A549 (cell line): ENCODE measurements at regions not wholly inside any gene's neighbourhood (a gene's known extent, or its start where the extent isn't known, plus 50 kb on each side); places are given as distances from the start of the nearest gene placed in this dataset.

Experiments used
- ATAC-seq, 2 experiments: fragments of 200-7000 bp in 1 of 2; fragments of >200 bp in 1 of 2; cut with Nextera tagmentation in 1 of 2; cut with Tn5 transposase in 1 of 2; 3 replicates each; pipeline versions ENCODE4 v1.8.0 to v1.9.1; 2018 to 2020; ENCODE audit warnings: mild to moderate bottlenecking in 1 of 2, moderate library complexity in 1 of 2
- CTCF ChIA-PET: fragments of 300-600 bp; sonication (Branson Sonifier 250); formaldehyde crosslinking; extraction: SDS; loops from one replicate; lab custom pipeline; 2021; ENCODE audit warnings: antibody characterized with exemption, inconsistent platforms; lab: Yijun Ruan, JAX
- POLR2A ChIA-PET: fragments of 350-600 bp; formaldehyde crosslinking; extraction: SDS; loops from one replicate; lab custom pipeline; 2021; ENCODE audit warnings: antibody characterized with exemption, inconsistent platforms; lab: Yijun Ruan, JAX
- DNase-seq, 2 experiments: peaks; one replicate each; pipeline versions ENCODE4 v3.0.0 to v3.0.0-alpha.2; 2011 to 2016; ENCODE audit warnings: low read depth in 1 of 2, low spot score in 1 of 2
- FAIRE-seq: peaks from 2 replicates; lab custom pipeline; 2011; peaks lifted over from hg19 to GRCh38; lab: Jason Lieb, UNC
- H3K27ac ChIP-seq, 2 experiments: fragments of >200 bp; sonication (Bioruptor Twin); formaldehyde crosslinking; 3 replicates each; pipeline ENCODE4 v1.5.1; 2016 to 2017
- H3K4me1 ChIP-seq: fragments of >200 bp; sonication (Bioruptor Twin); formaldehyde crosslinking; 3 replicates; pipeline ENCODE4 v1.6.1; 2016
- H3K4me2 ChIP-seq: fragments of >200 bp; sonication (Bioruptor Twin); formaldehyde crosslinking; 3 replicates; pipeline ENCODE4 v1.6.1; 2016
- H3K4me3 ChIP-seq: fragments of >200 bp; sonication (Bioruptor Twin); formaldehyde crosslinking; 3 replicates; pipeline ENCODE4 v1.5.1; 2016
- H3K9me3 ChIP-seq: fragments of >200 bp; sonication (Bioruptor Twin); formaldehyde crosslinking; 3 replicates; pipeline ENCODE4 v1.6.1; 2016
- ATOH8 ChIP-seq: fragments of 250-450 bp; sonication (Bioruptor Pico); IDR thresholded peaks from 2 replicates; pipeline ENCODE4 v1.5.0; 2020; ENCODE audit warnings: low read depth, mild to moderate bottlenecking, moderate library complexity
- BCL3 ChIP-seq: fragments of >200 bp; sonication (Bioruptor Twin); formaldehyde crosslinking; IDR thresholded peaks from 3 replicates; pipeline ENCODE4 v1.6.1; 2016
- BHLHE40 ChIP-seq: IDR thresholded peaks from 2 replicates; pipeline ENCODE4 v1.6.1; 2012; ENCODE audit warnings: low read depth, low read length, inconsistent platforms
- EHMT2 ChIP-seq: fragments of 200-600 bp; sonication (generic); IDR thresholded peaks from 2 replicates; pipeline ENCODE4 v1.6.1; 2016; ENCODE audit warnings: antibody characterized with exemption, low read depth, mild to moderate bottlenecking, moderate library complexity
- EP300 ChIP-seq, 2 experiments: fragments of >200 bp; sonication (Bioruptor Twin); formaldehyde crosslinking; IDR thresholded peaks; 2 replicates in 1 of 2; 3 replicates in 1 of 2; pipeline ENCODE4 v1.6.1; 2016 to 2017
- ESRRA ChIP-seq: fragments of 150-350 bp; IDR thresholded peaks from 2 replicates; pipeline ENCODE4 v1.6.1; 2014; ENCODE audit warnings: mild to moderate bottlenecking, low read length, borderline replicate concordance
- FOSB ChIP-seq: fragments of 250-450 bp; sonication (Bioruptor Pico); IDR thresholded peaks from 2 replicates; pipeline ENCODE4 v1.5.0; 2020; ENCODE audit warnings: mild to moderate bottlenecking, moderate library complexity
- FOXS1 ChIP-seq: fragments of 250-450 bp; sonication (Bioruptor Pico); IDR thresholded peaks from 2 replicates; pipeline ENCODE4 v1.5.0; 2020; ENCODE audit warnings: mild to moderate bottlenecking, moderate library complexity
- HDAC2 ChIP-seq: fragments of 200-600 bp; sonication (generic); IDR thresholded peaks from 2 replicates; pipeline ENCODE4 v1.6.1; 2016
- HEYL ChIP-seq: fragments of 250-450 bp; sonication (Bioruptor Pico); IDR thresholded peaks from 2 replicates; pipeline ENCODE4 v1.8.0; 2021; ENCODE audit warnings: mild to moderate bottlenecking, moderate library complexity
- HOXB13 ChIP-seq: fragments of 250-450 bp; sonication (Bioruptor Pico); IDR thresholded peaks from 2 replicates; pipeline ENCODE4 v1.5.0; 2020; ENCODE audit warnings: low read depth, mild to moderate bottlenecking, moderate library complexity
- HOXB5 ChIP-seq: fragments of 250-450 bp; sonication (Bioruptor Pico); IDR thresholded peaks from 2 replicates; pipeline ENCODE4 v1.5.0; 2020; ENCODE audit warnings: mild to moderate bottlenecking, moderate library complexity
- KDM1A ChIP-seq: fragments of 200-600 bp; sonication (generic); IDR thresholded peaks from 2 replicates; pipeline ENCODE4 v1.6.1; 2016; ENCODE audit warnings: low read depth, mild to moderate bottlenecking
- KDM5A ChIP-seq: fragments of 200-600 bp; sonication (generic); IDR thresholded peaks from 2 replicates; pipeline ENCODE4 v1.6.1; 2016; ENCODE audit warnings: antibody characterized with exemption, mild to moderate bottlenecking
- MAZ ChIP-seq: fragments of 150-350 bp; IDR thresholded peaks from 2 replicates; pipeline ENCODE4 v1.6.1; 2014; ENCODE audit warnings: antibody characterized with exemption, low read depth, low read length, borderline replicate concordance
- MYC ChIP-seq: IDR thresholded peaks from 2 replicates; pipeline ENCODE4 v1.6.1; 2012; ENCODE audit warnings: mild to moderate bottlenecking, inconsistent platforms, low read length, improper control_type of control experiment, borderline replicate concordance
- NPAS2 ChIP-seq: fragments of 250-450 bp; sonication (Bioruptor Pico); IDR thresholded peaks from 2 replicates; pipeline ENCODE4 v1.8.0; 2022; ENCODE audit warnings: mild to moderate bottlenecking, moderate library complexity, borderline replicate concordance
- NR3C1 ChIP-seq: fragments of >200 bp; sonication (Bioruptor Twin); formaldehyde crosslinking; IDR thresholded peaks from 3 replicates; pipeline ENCODE4 v1.6.1; 2017
- PBX3 ChIP-seq: IDR thresholded peaks from 2 replicates; pipeline ENCODE4 v1.6.1; 2012
- RAD21 ChIP-seq, 2 experiments: fragments of >200 bp in 1 of 2; sonication (Bioruptor Twin) in 1 of 2; formaldehyde crosslinking in 1 of 2; IDR thresholded peaks in 1 of 2; conservative IDR thresholded peaks in 1 of 2; 2 replicates in 1 of 2; 3 replicates in 1 of 2; pipeline ENCODE4 v1.6.1; 2012 to 2018; ENCODE audit warnings: inconsistent platforms in 1 of 2
- RCOR1 ChIP-seq: fragments of 150-350 bp; IDR thresholded peaks from 2 replicates; pipeline ENCODE4 v1.6.1; 2014; ENCODE audit warnings: antibody characterized with exemption, low read length, low read depth
- RFX5 ChIP-seq: fragments of 450-650 bp; IDR thresholded peaks from 2 replicates; pipeline ENCODE4 v1.7.1; 2014; ENCODE audit warnings: antibody characterized with exemption, mild to moderate bottlenecking, moderate library complexity
- SREBF2 ChIP-seq: fragments of 450-650 bp; IDR thresholded peaks from 2 replicates; pipeline ENCODE4 v1.6.1; 2014; ENCODE audit warnings: mild to moderate bottlenecking, moderate library complexity
- TP53 ChIP-seq: fragments of 250-450 bp; sonication (Bioruptor Pico); IDR thresholded peaks from 2 replicates; pipeline ENCODE4 v1.5.0; 2021; ENCODE audit warnings: mild to moderate bottlenecking, moderate library complexity
- ZNF302 ChIP-seq: fragments of 250-450 bp; sonication (Bioruptor Pico); IDR thresholded peaks from 2 replicates; pipeline ENCODE4 v1.9.0; 2021; ENCODE audit warnings: inconsistent platforms, mild to moderate bottlenecking, moderate library complexity
- WGBS: methylation state at CpG from one replicate; pipeline ENCODE4 v1.1.6; 2017; ENCODE audit errors: missing lambda C conversion rate; 5-methylcytosine and 5-hydroxymethylcytosine counted together
- TF ChIP-seq, protein P1 (sequence below): fragments of 150-350 bp; IDR thresholded peaks from 2 replicates; pipeline ENCODE4 v1.6.1; 2014; ENCODE audit warnings: low read depth, mild to moderate bottlenecking, low read length
- TF ChIP-seq, protein P2 (sequence below): fragments of 200-600 bp; sonication (generic); IDR thresholded peaks from 2 replicates; pipeline ENCODE4 v1.6.1; 2016; ENCODE audit warnings: antibody characterized with exemption, mild to moderate bottlenecking, moderate library complexity
- TF ChIP-seq, protein P3 (sequence below): fragments of >200 bp; sonication (Bioruptor Twin); formaldehyde crosslinking; IDR thresholded peaks from 2 replicates; pipeline ENCODE4 v1.6.1; 2016
- TF ChIP-seq, protein P4 (sequence below): fragments of 250-450 bp; sonication (Bioruptor Pico); IDR thresholded peaks from 2 replicates; pipeline ENCODE4 v1.5.0; 2021; ENCODE audit warnings: mild to moderate bottlenecking, moderate library complexity, borderline replicate concordance

GRCh38 chr12:38448991-38449390, 132.4 kb downstream of the ALG10B start:
- DNase-seq = no peak
- no peak overlapping the region for H3K4me2 ChIP-seq
- TF ChIP-seq HDAC2 (no peak), TP53 (CRISPR knock-in tag) (no peak), SREBF2 (no peak), HOXB5 (CRISPR knock-in tag) (no peak), ESRRA (no peak), RFX5 (no peak), BHLHE40 (no peak), BCL3 (no peak), EHMT2 (no peak), PBX3 (no peak), FOSB (CRISPR knock-in tag) (no peak), HEYL (CRISPR knock-in tag) (no peak), NPAS2 (CRISPR knock-in tag) (no peak), KDM1A (no peak), RCOR1 (no peak), ZNF302 (no peak), FOXS1 (no peak)
- TF ChIP-seq, protein P1, sequence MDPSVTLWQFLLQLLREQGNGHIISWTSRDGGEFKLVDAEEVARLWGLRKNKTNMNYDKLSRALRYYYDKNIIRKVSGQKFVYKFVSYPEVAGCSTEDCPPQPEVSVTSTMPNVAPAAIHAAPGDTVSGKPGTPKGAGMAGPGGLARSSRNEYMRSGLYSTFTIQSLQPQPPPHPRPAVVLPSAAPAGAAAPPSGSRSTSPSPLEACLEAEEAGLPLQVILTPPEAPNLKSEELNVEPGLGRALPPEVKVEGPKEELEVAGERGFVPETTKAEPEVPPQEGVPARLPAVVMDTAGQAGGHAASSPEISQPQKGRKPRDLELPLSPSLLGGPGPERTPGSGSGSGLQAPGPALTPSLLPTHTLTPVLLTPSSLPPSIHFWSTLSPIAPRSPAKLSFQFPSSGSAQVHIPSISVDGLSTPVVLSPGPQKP = no peak
- TF ChIP-seq, protein P2, sequence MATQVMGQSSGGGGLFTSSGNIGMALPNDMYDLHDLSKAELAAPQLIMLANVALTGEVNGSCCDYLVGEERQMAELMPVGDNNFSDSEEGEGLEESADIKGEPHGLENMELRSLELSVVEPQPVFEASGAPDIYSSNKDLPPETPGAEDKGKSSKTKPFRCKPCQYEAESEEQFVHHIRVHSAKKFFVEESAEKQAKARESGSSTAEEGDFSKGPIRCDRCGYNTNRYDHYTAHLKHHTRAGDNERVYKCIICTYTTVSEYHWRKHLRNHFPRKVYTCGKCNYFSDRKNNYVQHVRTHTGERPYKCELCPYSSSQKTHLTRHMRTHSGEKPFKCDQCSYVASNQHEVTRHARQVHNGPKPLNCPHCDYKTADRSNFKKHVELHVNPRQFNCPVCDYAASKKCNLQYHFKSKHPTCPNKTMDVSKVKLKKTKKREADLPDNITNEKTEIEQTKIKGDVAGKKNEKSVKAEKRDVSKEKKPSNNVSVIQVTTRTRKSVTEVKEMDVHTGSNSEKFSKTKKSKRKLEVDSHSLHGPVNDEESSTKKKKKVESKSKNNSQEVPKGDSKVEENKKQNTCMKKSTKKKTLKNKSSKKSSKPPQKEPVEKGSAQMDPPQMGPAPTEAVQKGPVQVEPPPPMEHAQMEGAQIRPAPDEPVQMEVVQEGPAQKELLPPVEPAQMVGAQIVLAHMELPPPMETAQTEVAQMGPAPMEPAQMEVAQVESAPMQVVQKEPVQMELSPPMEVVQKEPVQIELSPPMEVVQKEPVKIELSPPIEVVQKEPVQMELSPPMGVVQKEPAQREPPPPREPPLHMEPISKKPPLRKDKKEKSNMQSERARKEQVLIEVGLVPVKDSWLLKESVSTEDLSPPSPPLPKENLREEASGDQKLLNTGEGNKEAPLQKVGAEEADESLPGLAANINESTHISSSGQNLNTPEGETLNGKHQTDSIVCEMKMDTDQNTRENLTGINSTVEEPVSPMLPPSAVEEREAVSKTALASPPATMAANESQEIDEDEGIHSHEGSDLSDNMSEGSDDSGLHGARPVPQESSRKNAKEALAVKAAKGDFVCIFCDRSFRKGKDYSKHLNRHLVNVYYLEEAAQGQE = no peak
- TF ChIP-seq, protein P3, sequence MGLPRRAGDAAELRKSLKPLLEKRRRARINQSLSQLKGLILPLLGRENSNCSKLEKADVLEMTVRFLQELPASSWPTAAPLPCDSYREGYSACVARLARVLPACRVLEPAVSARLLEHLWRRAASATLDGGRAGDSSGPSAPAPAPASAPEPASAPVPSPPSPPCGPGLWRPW = no peak
- H3K27ac ChIP-seq = no peak overlapping the region
- 2% methylated on average over 2 of the region's 2 CpGs for WGBS
- H3K4me1 ChIP-seq = no peaks in the 10 kb centered on the region
- no peaks in the 10 kb centered on the region for H3K9me3 ChIP-seq
- no peak for FAIRE-seq
- no peak overlapping the region for H3K4me3 ChIP-seq
- POLR2A ChIA-PET = no interaction called here
- CTCF ChIA-PET = no interaction called here
- ATAC-seq = no peak

DNA sequence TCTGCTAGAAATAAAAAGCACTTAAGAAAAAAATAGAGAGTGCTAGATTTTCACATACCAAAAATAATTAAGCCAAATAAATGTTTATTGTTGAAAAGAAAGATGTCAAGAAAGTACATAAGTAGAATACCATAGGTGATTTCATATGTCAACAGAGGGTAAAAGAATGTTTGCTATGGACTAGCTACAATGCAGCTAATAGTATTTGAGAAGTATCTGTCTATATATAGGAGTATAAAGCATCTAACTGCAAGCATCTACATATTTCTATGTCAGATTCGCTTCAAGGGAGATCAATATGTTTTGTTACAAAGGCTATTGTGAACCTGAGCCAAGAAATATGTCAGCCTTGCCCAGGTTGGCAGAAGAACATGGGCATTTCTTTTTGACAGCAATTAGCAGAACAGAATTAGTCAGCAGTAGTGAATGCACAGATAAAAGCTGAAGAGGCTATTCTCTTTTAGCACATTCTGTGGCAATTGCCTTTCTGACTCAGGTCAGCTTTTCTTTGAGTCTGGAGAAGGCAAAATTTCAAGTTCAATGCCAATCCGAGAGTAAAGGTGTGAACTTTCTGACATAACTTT, 140.1 kb downstream of the ALG10B start:
- DNase-seq (no peak), FAIRE-seq (no peak), ATAC-seq (no peak)
- H3K4me3 ChIP-seq = no peak overlapping the region
- no peak overlapping the region for H3K27ac ChIP-seq
- CTCF ChIA-PET = no interaction called here
- no peaks in the 10 kb centered on the region for H3K4me1 ChIP-seq
- POLR2A ChIA-PET = no interaction called here
- H3K4me2 ChIP-seq = no peak overlapping the region
- no peaks in the 10 kb centered on the region for H3K9me3 ChIP-seq
- WGBS = 9% methylated on average over 2 of the region's 2 CpGs
- no peak for TF ChIP-seq KDM5A
- TF ChIP-seq ATOH8 (CRISPR knock-in tag) = no peak
- TF ChIP-seq ESRRA = no peak
- TF ChIP-seq HOXB13 (CRISPR knock-in tag) = no peak
- TF ChIP-seq EP300 (IDR thresholded peaks at IDR 0.05) = no peak
- TF ChIP-seq, protein P4, sequence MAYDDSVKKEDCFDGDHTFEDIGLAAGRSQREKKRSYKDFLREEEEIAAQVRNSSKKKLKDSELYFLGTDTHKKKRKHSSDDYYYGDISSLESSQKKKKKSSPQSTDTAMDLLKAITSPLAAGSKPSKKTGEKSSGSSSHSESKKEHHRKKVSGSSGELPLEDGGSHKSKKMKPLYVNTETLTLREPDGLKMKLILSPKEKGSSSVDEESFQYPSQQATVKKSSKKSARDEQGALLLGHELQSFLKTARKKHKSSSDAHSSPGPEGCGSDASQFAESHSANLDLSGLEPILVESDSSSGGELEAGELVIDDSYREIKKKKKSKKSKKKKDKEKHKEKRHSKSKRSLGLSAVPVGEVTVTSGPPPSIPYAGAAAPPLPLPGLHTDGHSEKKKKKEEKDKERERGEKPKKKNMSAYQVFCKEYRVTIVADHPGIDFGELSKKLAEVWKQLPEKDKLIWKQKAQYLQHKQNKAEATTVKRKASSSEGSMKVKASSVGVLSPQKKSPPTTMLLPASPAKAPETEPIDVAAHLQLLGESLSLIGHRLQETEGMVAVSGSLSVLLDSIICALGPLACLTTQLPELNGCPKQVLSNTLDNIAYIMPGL (CRISPR knock-in tag) = no peak
- no peak for TF ChIP-seq NR3C1
- TF ChIP-seq EHMT2 = no peak
- TF ChIP-seq MYC = no peak
- no peak for TF ChIP-seq MAZ
- no peak for TF ChIP-seq RAD21 (conservative IDR thresholded peaks at IDR 0.05 in 1 of 2, IDR thresholded peaks at IDR 0.05 in 1 of 2)
